ENCODE measurements at regions not wholly inside any gene's neighbourhood (a gene's known extent, or its start where the extent isn't known, plus 50 kb on each side); places are given as distances from the start of the nearest gene placed in this dataset.
"Not testable (repeated sequence)": the region's sequence is repeated elsewhere in the genome, so short reads cannot be mapped to it uniquely, and the experiment has no call there.

DNA sequence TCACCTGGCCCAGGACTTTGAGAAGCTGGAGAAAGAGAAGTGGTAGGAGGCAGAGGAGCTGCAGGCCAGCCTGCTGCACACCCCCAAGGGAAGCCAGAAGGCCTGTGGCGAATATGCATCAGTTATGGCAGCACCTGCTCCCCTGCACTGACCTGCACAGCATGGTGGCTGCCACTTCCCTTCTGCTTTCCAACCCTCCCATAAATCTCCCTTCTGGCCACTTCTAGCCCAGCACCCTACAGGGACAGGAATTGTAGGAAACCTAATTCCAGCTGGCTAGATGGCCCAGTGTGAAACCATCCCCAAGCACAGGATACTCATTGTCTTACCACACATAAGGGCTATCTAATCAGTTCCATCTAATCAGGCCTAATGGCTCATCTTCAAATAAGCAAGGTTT, 136.3 kb downstream of the TBX3 start:
- no peaks in the 10 kb centered on the region for H3K4me1 Mint-ChIP-seq (ENCODE audit: low read depth)
- intact Hi-C loops (cut with micrococcal nuclease): no loop called here
- no peak overlapping the region for H3K27ac Mint-ChIP-seq
- H3K27me3 Mint-ChIP-seq: no peaks in the 10 kb centered on the region
- no peaks in the 10 kb centered on the region for H3K36me3 Mint-ChIP-seq (ENCODE audit: low read depth)
- H3K9me3 Mint-ChIP-seq: no peaks in the 10 kb centered on the region
- no peak overlapping the region for H3K4me3 Mint-ChIP-seq

DNA sequence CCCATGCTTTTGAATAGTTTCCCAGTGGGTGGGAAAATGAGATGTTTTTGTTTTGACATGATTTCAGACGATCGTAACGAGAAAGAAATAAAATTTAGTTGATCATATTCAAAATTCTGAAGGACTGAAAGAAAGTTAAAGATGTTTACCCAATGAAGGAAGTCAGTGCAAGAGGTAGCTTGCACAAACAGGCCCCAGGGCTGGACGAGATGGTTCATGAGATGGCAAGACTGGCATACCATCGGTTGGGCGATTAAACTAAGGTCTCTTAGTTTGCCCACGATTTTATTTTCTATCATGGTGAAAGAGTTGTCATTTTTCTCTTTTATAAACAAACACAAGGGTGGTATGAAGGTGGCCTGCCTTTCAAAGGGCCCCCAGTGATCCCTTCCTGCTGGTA, 124.5 kb upstream of the TBX5 start:
- no peaks in the 10 kb centered on the region for H3K27me3 Mint-ChIP-seq
- H3K9me3 Mint-ChIP-seq: no peaks in the 10 kb centered on the region
- intact Hi-C loops (cut with micrococcal nuclease): no loop called here
- no peaks in the 10 kb centered on the region for H3K36me3 Mint-ChIP-seq (ENCODE audit: low read depth)
- no peaks in the 10 kb centered on the region for H3K4me1 Mint-ChIP-seq (ENCODE audit: low read depth)
- no peak overlapping the region for H3K4me3 Mint-ChIP-seq
- H3K27ac Mint-ChIP-seq: no peak overlapping the region

DNA sequence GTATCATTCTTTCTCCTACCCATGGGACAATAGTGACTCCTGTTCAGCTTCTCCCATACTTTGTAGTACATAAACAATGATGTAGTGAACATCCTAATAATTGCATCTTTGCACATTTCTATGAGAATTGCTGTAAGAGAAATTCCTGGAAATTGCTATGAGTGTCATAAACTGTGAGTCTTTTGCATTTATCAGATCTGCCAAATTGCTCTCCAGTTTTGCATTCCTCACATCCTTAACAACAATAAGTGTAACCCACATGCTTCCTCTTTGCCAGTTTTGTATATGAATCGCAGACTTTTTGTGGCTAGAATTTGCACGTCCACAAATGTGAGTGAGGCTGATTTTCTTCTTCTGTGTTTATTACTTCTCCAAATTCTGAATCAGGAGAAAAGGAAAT, 124.0 kb upstream of the TBX5 start:
- H3K27ac Mint-ChIP-seq: no peak overlapping the region
- H3K4me3 Mint-ChIP-seq: no peak overlapping the region
- H3K9me3 Mint-ChIP-seq: no peaks in the 10 kb centered on the region
- no peaks in the 10 kb centered on the region for H3K4me1 Mint-ChIP-seq (ENCODE audit: low read depth)
- no peaks in the 10 kb centered on the region for H3K36me3 Mint-ChIP-seq (ENCODE audit: low read depth)
- no peaks in the 10 kb centered on the region for H3K27me3 Mint-ChIP-seq
- intact Hi-C loops (cut with micrococcal nuclease): no loop called here

DNA sequence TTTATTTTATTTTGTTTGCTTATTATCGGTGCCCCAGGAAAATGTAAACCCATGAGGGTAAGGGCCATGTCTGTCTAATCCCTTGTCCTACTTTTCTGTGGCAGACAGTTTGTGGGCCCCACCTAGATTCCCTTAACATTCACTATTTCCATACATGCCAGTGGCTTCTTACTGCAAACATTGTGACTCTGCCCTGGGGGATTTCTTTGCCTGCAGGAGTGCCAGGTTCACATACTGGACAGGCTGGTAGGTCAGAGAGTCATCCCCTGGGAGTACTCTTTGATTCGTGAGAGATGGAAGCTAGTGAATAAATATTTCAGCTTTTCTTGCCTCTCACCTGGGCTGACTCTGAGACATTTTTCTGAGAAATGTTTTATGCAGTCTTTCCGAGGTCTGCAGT, 122.8 kb upstream of the TBX5 start:
- no peak overlapping the region for H3K4me3 Mint-ChIP-seq
- H3K27me3 Mint-ChIP-seq: no peaks in the 10 kb centered on the region
- intact Hi-C loops (cut with micrococcal nuclease): no loop called here
- H3K9me3 Mint-ChIP-seq: no peaks in the 10 kb centered on the region
- H3K27ac Mint-ChIP-seq: no peak overlapping the region
- no peaks in the 10 kb centered on the region for H3K36me3 Mint-ChIP-seq (ENCODE audit: low read depth)
- no peaks in the 10 kb centered on the region for H3K4me1 Mint-ChIP-seq (ENCODE audit: low read depth)

DNA sequence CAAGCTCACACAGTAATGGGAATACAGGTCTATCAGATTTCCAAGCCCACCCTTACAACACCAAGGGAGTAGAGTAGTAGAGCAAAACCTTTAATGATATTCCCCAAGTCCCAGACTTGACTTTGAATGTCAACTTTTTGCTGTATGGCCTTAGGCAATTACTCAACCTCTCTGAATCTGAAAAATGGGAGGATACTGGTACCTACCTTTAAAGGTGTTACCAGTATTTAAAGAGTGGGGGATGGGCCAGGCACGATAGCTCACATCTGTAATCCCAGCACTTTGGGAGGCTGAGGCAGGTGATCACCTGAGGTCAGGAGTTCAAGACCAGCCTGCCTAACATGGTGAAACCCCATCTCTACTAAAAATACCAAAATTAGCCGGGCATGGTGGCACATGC, 115.2 kb upstream of the TBX5 start:
- H3K36me3 Mint-ChIP-seq (ENCODE audit: low read depth); intact Hi-C loops (cut with micrococcal nuclease); H3K27me3 Mint-ChIP-seq; H3K27ac Mint-ChIP-seq; H3K4me1 Mint-ChIP-seq (ENCODE audit: low read depth); H3K4me3 Mint-ChIP-seq; H3K9me3 Mint-ChIP-seq: not testable (repeated sequence)

DNA sequence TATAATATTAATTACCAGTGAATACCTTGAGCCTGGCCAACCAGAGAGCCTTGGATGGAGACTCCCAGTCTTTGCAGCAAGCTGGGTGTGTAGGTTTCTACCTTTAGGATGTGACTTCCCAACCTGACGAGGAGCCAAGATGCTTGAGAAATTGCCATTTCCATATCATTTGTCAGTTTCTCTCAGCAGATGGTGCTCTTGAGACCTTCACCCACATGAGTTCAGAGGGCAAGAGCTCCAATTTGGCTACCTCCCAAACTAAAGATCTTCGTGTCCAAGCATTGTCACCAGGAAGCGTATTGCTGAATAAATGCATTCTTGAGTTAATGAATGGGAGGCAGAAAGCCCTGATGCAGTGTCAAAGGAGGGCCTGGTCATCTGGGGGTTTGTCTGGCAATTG, 106.4 kb upstream of the TBX5 start:
- H3K27me3 Mint-ChIP-seq: no peaks in the 10 kb centered on the region
- H3K36me3 Mint-ChIP-seq (ENCODE audit: low read depth): no peaks in the 10 kb centered on the region
- intact Hi-C loops (cut with micrococcal nuclease): no loop called here
- no peak overlapping the region for H3K27ac Mint-ChIP-seq
- H3K4me1 Mint-ChIP-seq (ENCODE audit: low read depth): no peaks in the 10 kb centered on the region
- H3K9me3 Mint-ChIP-seq: no peaks in the 10 kb centered on the region
- no peak overlapping the region for H3K4me3 Mint-ChIP-seq

DNA sequence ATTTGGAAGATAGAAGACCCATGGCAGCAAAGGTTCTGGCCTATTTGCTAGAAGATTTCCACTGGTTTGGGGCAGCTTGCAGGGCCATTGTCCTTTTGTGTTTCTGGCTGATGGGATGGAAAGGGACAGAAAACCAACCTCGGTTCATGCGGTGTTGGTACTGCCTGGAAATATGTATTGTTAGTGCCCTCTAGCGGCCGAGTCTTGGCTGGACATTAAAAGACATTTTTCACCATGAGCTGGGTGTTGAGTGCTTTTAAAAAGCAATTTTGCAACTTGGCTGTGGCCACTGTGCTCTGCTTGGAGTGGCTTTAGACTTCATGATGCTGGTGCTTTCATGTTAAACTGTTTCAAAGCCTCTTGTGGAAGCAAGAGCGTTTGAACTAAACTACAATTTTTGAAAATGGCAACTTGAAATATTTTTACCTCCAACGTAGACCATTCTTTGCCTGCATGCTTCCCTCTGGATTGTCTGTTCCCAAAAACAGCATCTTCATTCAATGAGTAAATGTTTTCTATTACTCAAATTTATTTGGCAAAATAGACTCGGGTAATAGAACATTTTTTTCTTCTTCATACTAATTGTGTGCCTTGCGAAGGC, 102.7 kb upstream of the TBX5 start:
- intact Hi-C loops (cut with micrococcal nuclease): loop anchor here (1.0 kb wide), 1 partner anchor 528 kb away; no protein-coding TSS in a partner anchor
- no peak overlapping the region for H3K27ac Mint-ChIP-seq
- H3K9me3 Mint-ChIP-seq: no peaks in the 10 kb centered on the region
- peaks cover 4% of the 10 kb centered on the region for H3K27me3 Mint-ChIP-seq
- no peaks in the 10 kb centered on the region for H3K4me1 Mint-ChIP-seq (ENCODE audit: low read depth)
- no peak overlapping the region for H3K4me3 Mint-ChIP-seq
- no peaks in the 10 kb centered on the region for H3K36me3 Mint-ChIP-seq (ENCODE audit: low read depth)

DNA sequence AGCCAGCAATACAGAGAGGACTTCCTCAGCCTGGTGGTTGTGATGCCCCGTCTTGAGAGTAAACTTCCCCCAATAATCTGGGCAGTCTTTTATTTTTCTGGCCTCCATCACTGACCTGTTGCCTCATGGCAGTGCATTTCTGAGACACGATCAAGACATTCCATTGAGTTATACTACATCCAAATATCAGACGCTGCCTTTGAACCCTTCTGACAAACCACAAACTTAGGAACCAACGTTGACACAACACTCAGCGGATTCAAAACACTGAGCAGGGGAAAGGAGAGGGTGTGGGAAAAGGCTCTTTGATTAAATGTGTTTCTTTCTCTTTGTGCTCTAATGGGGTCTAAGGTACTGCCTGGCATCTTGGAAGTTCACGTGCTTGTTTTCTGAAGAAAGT, 100.7 kb upstream of the TBX5 start:
- peaks cover 10% of the 10 kb centered on the region for H3K27me3 Mint-ChIP-seq

DNA sequence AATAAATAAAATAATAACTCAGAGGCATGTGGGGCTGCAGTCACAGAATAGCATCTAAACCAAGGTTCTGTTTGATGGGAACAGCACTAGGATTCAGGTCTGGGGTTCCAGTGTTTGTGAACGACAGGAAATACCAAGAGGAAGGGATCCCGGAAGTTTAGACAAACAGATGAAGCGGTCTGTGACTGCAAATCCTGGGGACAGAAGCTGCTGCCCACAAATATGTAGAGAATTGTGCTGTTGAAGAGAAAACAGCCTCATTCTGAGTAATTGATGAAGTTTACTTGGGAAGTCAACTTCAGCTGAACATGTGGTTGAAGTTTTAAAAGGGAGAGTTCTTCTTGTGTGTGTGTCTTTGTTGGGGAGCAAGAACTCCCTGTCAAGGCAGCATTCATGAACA, 98.4 kb upstream of the TBX5 start:
- H3K4me3 Mint-ChIP-seq: no peak overlapping the region
- intact Hi-C loops (cut with micrococcal nuclease): no loop called here
- no peaks in the 10 kb centered on the region for H3K9me3 Mint-ChIP-seq
- H3K4me1 Mint-ChIP-seq (ENCODE audit: low read depth): no peaks in the 10 kb centered on the region
- no peaks in the 10 kb centered on the region for H3K36me3 Mint-ChIP-seq (ENCODE audit: low read depth)
- no peak overlapping the region for H3K27ac Mint-ChIP-seq
- peaks cover 20% of the 10 kb centered on the region for H3K27me3 Mint-ChIP-seq

More for the DNA sequence above, 100.7 kb upstream of the TBX5 start:
- no peaks in the 10 kb centered on the region for H3K36me3 Mint-ChIP-seq (ENCODE audit: low read depth)
- intact Hi-C loops (cut with micrococcal nuclease): no loop called here
- H3K9me3 Mint-ChIP-seq: no peaks in the 10 kb centered on the region
- H3K27ac Mint-ChIP-seq: no peak overlapping the region
- H3K4me3 Mint-ChIP-seq: no peak overlapping the region
- H3K4me1 Mint-ChIP-seq (ENCODE audit: low read depth): no peaks in the 10 kb centered on the region

DNA sequence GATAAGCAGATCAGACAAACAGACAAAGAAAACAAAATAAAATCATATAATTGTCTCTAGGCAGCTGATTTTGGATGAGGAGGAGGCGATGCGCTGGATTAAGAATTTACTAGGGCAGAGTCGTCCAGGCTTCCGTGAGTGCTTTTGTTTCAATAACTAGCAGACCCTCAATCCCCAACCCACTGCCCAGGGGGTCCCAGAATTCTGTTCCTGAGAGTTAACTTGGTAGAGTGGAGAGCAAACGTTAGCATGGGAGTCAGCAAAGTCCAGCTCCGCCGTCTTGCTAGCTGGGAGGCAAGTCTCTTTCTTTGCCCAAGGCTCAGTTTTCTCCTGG, 95.5 kb upstream of the TBX5 start:
- Mint-ChIP-seq H3K36me3 (ENCODE audit: low read depth) (no peaks in the 10 kb centered on the region), H3K4me1 (ENCODE audit: low read depth) (no peaks in the 10 kb centered on the region), H3K27me3 (peaks cover 22% of the 10 kb centered on the region), H3K4me3 (no peak overlapping the region), H3K27ac (no peak overlapping the region), H3K9me3 (no peaks in the 10 kb centered on the region)
- intact Hi-C loops (cut with micrococcal nuclease): no loop called here

DNA sequence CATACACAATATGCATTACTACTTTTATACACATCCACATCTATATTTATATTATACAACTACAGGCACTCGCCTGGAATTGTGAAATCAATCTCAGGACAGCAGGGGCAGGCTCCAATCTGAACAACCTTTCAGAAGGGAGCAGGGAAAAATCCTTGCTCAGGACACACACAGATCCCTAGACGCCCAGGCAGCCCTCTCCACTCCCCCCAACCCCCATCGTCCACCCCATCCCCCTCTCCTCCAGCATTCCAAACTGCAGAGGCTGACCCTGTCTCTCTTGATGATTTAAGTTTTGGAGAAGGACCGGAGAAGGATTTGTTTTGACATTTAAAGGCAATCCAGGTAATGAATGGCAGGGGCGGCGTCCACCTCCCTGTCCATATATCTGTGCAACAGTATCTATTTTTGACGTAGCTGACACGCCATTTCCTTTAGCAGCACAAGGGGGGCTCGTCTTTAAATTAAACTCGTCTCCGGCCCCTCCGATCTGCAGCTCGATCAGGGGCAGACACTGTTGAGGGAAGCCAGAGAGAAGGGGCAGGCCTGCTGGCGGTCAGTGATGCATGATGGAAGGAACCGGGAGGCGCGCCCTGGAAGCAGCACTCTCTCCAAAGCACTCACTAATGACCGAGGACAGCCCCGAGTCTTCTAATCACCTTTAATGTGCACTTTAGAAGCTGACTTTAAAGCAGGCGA, 95.0 kb upstream of the TBX5 start:
- Mint-ChIP-seq H3K4me3 (no peak overlapping the region), H3K27ac (no peak overlapping the region), H3K27me3 (peaks cover 20% of the 10 kb centered on the region), H3K36me3 (ENCODE audit: low read depth) (no peaks in the 10 kb centered on the region), H3K4me1 (ENCODE audit: low read depth) (no peaks in the 10 kb centered on the region), H3K9me3 (no peaks in the 10 kb centered on the region)
- intact Hi-C loops (cut with micrococcal nuclease): no loop called here

DNA sequence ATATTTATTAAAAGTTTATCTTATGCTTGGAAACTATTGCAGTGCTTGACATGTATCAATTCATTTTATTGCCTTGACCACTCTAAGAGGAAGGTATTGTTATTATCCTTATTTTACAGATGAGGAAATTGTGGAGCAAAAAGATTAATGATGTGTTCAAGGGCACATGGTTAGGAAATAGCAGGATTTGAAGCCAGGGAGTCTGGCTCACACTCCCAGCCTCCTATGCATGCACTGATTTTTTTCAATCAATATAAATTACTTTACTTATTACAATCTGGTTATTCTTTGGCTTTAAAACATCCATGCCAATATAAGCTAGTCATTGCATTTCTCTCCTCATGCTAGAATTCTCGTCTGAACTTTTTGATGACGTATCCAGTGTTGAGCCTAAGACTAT, 94.2 kb upstream of the TBX5 start:
- Mint-ChIP-seq H3K9me3 (no peaks in the 10 kb centered on the region), H3K27me3 (peaks cover 18% of the 10 kb centered on the region), H3K36me3 (ENCODE audit: low read depth) (no peaks in the 10 kb centered on the region), H3K27ac (no peak overlapping the region), H3K4me3 (no peak overlapping the region), H3K4me1 (ENCODE audit: low read depth) (no peaks in the 10 kb centered on the region)
- intact Hi-C loops (cut with micrococcal nuclease): no loop called here

DNA sequence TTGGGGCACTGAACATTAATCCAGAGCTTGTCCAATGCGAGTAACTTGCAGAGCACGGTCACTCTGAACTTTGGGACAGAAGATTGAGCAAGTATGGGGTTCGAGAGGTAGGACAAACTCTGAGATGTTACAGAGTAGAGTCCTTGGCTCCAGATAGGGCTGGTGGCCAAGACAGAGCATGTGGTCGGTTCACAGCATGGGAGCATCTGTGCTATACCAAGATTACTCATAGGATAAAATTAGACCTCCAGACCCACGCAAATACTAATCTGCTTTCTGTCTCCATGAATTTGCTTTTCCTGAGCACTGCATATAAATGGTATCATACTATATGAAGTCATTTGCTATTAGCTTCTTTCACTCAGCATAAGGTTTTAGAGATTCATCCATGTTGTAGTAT, 93.4 kb upstream of the TBX5 start:
- Mint-ChIP-seq H3K36me3 (ENCODE audit: low read depth) (no peaks in the 10 kb centered on the region), H3K9me3 (no peaks in the 10 kb centered on the region), H3K4me3 (no peak overlapping the region), H3K27ac (no peak overlapping the region), H3K4me1 (ENCODE audit: low read depth) (no peaks in the 10 kb centered on the region), H3K27me3 (peaks cover 20% of the 10 kb centered on the region)
- intact Hi-C loops (cut with micrococcal nuclease): no loop called here

DNA sequence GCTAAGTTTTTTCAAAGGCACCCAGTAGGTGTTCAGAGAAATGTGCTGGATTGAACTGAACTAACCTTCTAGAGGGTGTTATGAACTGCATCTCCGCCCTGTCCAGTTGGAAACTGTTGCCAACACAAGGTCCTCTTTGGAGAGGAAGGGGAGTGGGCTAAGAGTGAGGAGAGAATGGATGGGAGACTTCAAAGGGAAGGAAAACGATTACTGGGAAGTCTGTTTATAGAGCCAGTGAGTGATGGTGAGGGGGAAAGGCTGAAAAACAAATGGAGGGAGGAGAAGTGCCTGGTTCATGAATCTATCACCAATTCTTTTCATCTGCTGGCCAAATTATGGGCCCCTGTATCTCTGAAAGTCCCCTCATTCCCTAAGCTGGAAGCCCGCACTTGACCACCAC, 86.0 kb upstream of the TBX5 start:
- H3K9me3 Mint-ChIP-seq: no peaks in the 10 kb centered on the region
- no peaks in the 10 kb centered on the region for H3K36me3 Mint-ChIP-seq (ENCODE audit: low read depth)
- H3K4me1 Mint-ChIP-seq (ENCODE audit: low read depth): no peaks in the 10 kb centered on the region
- peaks cover 5% of the 10 kb centered on the region for H3K27me3 Mint-ChIP-seq
- no peak overlapping the region for H3K27ac Mint-ChIP-seq
- H3K4me3 Mint-ChIP-seq: no peak overlapping the region
- intact Hi-C loops (cut with micrococcal nuclease): no loop called here

DNA sequence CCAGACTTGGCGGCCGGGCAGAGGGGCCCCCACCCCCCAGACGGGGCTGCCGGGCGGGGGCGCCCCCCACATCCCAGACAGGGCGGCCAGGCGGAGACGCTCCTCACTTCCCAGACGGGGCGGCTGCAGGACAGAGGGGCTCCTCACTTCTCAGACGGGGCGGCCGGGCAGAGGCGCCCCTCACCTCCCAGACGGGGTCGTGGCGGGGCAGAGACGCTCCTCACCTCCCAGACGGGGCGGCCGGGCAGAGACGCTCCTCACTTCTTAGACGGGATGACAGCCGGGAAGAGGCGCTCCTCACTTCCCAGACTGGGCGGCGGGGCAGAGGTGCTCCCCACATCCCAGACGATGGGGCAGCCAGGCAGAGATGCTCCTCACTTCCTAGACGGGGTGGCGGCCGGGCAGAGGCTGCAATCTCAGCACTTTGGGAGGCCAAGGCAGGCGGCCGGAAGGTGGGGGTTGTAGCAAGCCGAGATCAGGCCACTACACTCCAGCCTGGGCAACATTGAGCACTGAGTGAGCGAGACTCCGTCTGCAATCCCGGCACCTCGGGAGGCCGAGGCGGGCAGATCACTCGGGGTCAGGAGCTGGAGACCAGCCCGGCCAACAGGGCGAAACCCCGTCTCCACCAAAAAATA, 79.0 kb upstream of the TBX5 start:
- H3K27me3 Mint-ChIP-seq: peaks cover 34% of the 10 kb centered on the region
- intact Hi-C loops (cut with micrococcal nuclease); H3K4me1 Mint-ChIP-seq (ENCODE audit: low read depth); H3K4me3 Mint-ChIP-seq; H3K9me3 Mint-ChIP-seq; H3K27ac Mint-ChIP-seq; H3K36me3 Mint-ChIP-seq (ENCODE audit: low read depth): not testable (repeated sequence)
